SH-SY5Y (cell line): ENCODE measurements at regions not wholly inside any gene's neighbourhood (a gene's known extent, or its start where the extent isn't known, plus 50 kb on each side); places are given as distances from the start of the nearest gene placed in this dataset.

Experiments used
- GATA2 ChIP-seq: IDR thresholded peaks from 2 replicates; pipeline ENCODE4 v1.6.1; 2011; ENCODE audit warnings: mild to moderate bottlenecking, low read depth, low read length
- GATA3 ChIP-seq: IDR thresholded peaks from 2 replicates; pipeline ENCODE4 v1.6.1; 2011; ENCODE audit warnings: low read depth, mild to moderate bottlenecking, low read length, moderate library complexity

- TF ChIP-seq GATA2 (no peak), GATA3 (no peak)
Observed at GRCh38 chr20:7022597-7022996, 255.1 kb downstream of the BMP2 start.
